Panc1 (cell line): ENCODE measurements at regions not wholly inside any gene's neighbourhood (a gene's known extent, or its start where the extent isn't known, plus 50 kb on each side); places are given as distances from the start of the nearest gene placed in this dataset.

Experiments
- ATAC-seq: fragments of 200-7000 bp; cut with Tn5 transposase; 2 replicates; pipeline ENCODE4 v1.9.1; 2020; ENCODE audit warnings: mild to moderate bottlenecking, moderate library complexity
- BruUV-seq: library from RNA; stranded (reverse); fragments of 400-500 nt; replicated peaks from 2 replicates; lab custom pipeline; 2021; lab: Mats Ljungman, UMichigan
- CTCF ChIA-PET: fragments of 300-600 bp; sonication (Branson Sonifier 250); formaldehyde crosslinking; loops from one replicate; lab custom pipeline; 2022; ENCODE audit warnings: antibody characterized with exemption; lab: Charles Lee
- POLR2A ChIA-PET: fragments of 300-600 bp; sonication (Branson Sonifier 250); formaldehyde crosslinking; loops from one replicate; lab custom pipeline; 2022; ENCODE audit warnings: antibody characterized with exemption; lab: Charles Lee
- DNase-seq: peaks from one replicate; pipeline ENCODE4 v3.0.0-alpha.2; 2010; ENCODE audit warnings: low read depth, low spot score
- H3K27ac ChIP-seq: 2 replicates; pipeline ENCODE4 v1.5.1; 2011; ENCODE audit warnings: mild to moderate bottlenecking, low read length, inconsistent platforms
- H3K27me3 ChIP-seq: fragments of 200-500 bp; sonication (Bioruptor generic); 2 replicates; pipeline ENCODE4 v1.6.0; 2014; ENCODE audit warnings: low read length, inconsistent platforms; ENCODE audit not compliant: control insufficient read depth, insufficient read depth
- H3K36me3 ChIP-seq: fragments of 200-500 bp; sonication (Bioruptor generic); 2 replicates; pipeline ENCODE4 v1.5.1; 2014; ENCODE audit warnings: inconsistent platforms, mild to moderate bottlenecking, low read length, moderate library complexity; ENCODE audit not compliant: control insufficient read depth, insufficient read depth
- H3K4me1 ChIP-seq: 2 replicates; pipeline ENCODE4 v1.5.1; 2011; ENCODE audit warnings: inconsistent platforms, mild to moderate bottlenecking, low read length, moderate library complexity; ENCODE audit not compliant: control insufficient read depth, insufficient read depth
- H3K4me3 ChIP-seq, 2 experiments: 2 replicates each; pipeline ENCODE4 v1.5.1; 2011 to 2012; ENCODE audit warnings: low read depth in 2 of 2, low read length in 2 of 2, mild to moderate bottlenecking in 2 of 2, inconsistent platforms in 1 of 2, moderate library complexity in 1 of 2
- H3K9me3 ChIP-seq: fragments of 200-500 bp; sonication (Bioruptor generic); 2 replicates; pipeline ENCODE4 v1.5.1; 2014; ENCODE audit warnings: low read depth, mild to moderate bottlenecking, inconsistent platforms, low read length, moderate library complexity; ENCODE audit not compliant: control insufficient read depth, insufficient read depth
- POLR2AphosphoS5 ChIP-seq: IDR thresholded peaks from 2 replicates; pipeline ENCODE4 v1.6.1; 2012; ENCODE audit warnings: mild to moderate bottlenecking, low read depth, low read length, moderate library complexity
- SIN3A ChIP-seq: IDR thresholded peaks from 2 replicates; pipeline ENCODE4 v1.6.1; 2012; ENCODE audit warnings: low read depth, mild to moderate bottlenecking, low read length, moderate library complexity, borderline replicate concordance; ENCODE audit not compliant: insufficient read depth
- TCF7L2 ChIP-seq: IDR thresholded peaks from 2 replicates; pipeline ENCODE4 v1.6.1; 2011; ENCODE audit warnings: mild to moderate bottlenecking, low read depth, low read length, inconsistent platforms
- in situ Hi-C: cut with HindIII; loops from 2 replicates; pipeline ENCODE4 v1.10.0; 2016; ENCODE audit warnings: low sequenced_read_pairs, low pct_unique_long_range_greater_than_20kb
- intact Hi-C: fragments of 100-400 bp; cut with micrococcal nuclease; formaldehyde crosslinking; loops from one replicate; pipeline ENCODE4 v1.10.0; 2022; ENCODE audit not compliant: unreplicated experiment
- TF ChIP-seq, protein P1 (sequence below), 2 experiments: IDR thresholded peaks; 2 replicates each; pipeline ENCODE4 v1.6.1; 2011 to 2012; ENCODE audit warnings: low read depth in 2 of 2, control low read depth in 1 of 2, low read length in 1 of 2, mild to moderate bottlenecking in 1 of 2, moderate library complexity in 1 of 2; ENCODE audit not compliant: insufficient read depth in 1 of 2
- TF ChIP-seq, protein P2 (sequence below): fragments of 450-650 bp; IDR thresholded peaks from 2 replicates; pipeline ENCODE4 v1.5.1; 2017; ENCODE audit warnings: mild to moderate bottlenecking

DNA sequence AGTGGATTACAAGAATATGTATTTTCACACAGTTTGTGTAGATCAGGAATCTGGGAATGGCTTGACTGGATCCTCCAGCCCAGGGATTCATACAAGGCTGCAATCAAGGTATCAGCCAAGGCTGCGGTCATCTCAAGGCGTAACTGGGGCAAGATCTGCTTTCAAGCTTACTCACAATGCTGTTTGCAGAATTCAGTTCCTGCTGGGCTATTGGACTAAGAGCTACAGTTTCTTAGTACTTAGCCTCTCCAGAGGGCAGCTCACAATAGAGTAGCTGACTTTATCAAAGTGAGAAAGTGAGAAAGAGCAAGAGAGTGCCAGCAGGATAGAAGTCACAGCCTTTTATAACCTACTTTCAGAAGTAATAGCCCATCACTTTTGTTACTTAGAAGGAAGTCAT is 211.0 kb downstream of the MAP2K6 start:
- DNase-seq, result no peak
- POLR2A ChIA-PET, result no interaction called here
- H3K36me3 ChIP-seq, result no peaks in the 10 kb centered on the region
- no peak overlapping the region for H3K27ac ChIP-seq
- BruUV-seq, result no TSS peak
- no peaks in the 10 kb centered on the region for H3K9me3 ChIP-seq
- TF ChIP-seq SIN3A, result no peak
- TF ChIP-seq, protein P1, sequence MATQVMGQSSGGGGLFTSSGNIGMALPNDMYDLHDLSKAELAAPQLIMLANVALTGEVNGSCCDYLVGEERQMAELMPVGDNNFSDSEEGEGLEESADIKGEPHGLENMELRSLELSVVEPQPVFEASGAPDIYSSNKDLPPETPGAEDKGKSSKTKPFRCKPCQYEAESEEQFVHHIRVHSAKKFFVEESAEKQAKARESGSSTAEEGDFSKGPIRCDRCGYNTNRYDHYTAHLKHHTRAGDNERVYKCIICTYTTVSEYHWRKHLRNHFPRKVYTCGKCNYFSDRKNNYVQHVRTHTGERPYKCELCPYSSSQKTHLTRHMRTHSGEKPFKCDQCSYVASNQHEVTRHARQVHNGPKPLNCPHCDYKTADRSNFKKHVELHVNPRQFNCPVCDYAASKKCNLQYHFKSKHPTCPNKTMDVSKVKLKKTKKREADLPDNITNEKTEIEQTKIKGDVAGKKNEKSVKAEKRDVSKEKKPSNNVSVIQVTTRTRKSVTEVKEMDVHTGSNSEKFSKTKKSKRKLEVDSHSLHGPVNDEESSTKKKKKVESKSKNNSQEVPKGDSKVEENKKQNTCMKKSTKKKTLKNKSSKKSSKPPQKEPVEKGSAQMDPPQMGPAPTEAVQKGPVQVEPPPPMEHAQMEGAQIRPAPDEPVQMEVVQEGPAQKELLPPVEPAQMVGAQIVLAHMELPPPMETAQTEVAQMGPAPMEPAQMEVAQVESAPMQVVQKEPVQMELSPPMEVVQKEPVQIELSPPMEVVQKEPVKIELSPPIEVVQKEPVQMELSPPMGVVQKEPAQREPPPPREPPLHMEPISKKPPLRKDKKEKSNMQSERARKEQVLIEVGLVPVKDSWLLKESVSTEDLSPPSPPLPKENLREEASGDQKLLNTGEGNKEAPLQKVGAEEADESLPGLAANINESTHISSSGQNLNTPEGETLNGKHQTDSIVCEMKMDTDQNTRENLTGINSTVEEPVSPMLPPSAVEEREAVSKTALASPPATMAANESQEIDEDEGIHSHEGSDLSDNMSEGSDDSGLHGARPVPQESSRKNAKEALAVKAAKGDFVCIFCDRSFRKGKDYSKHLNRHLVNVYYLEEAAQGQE (IDR thresholded peaks at IDR 0.05; ENCODE audit: insufficient read depth in 1 of 2, low read depth in 2 of 2, low read length in 1 of 2), result no peak
- TF ChIP-seq, protein P2, sequence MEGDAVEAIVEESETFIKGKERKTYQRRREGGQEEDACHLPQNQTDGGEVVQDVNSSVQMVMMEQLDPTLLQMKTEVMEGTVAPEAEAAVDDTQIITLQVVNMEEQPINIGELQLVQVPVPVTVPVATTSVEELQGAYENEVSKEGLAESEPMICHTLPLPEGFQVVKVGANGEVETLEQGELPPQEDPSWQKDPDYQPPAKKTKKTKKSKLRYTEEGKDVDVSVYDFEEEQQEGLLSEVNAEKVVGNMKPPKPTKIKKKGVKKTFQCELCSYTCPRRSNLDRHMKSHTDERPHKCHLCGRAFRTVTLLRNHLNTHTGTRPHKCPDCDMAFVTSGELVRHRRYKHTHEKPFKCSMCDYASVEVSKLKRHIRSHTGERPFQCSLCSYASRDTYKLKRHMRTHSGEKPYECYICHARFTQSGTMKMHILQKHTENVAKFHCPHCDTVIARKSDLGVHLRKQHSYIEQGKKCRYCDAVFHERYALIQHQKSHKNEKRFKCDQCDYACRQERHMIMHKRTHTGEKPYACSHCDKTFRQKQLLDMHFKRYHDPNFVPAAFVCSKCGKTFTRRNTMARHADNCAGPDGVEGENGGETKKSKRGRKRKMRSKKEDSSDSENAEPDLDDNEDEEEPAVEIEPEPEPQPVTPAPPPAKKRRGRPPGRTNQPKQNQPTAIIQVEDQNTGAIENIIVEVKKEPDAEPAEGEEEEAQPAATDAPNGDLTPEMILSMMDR, result no peak
- ATAC-seq, result no peak
- in situ Hi-C loops (no loop called here), intact Hi-C loops (no loop called here)
- no peaks in the 10 kb centered on the region for H3K4me1 ChIP-seq
- H3K27me3 ChIP-seq, result no peaks in the 10 kb centered on the region
- CTCF ChIA-PET, result no interaction called here
- H3K4me3 ChIP-seq, result no peak overlapping the region

DNA sequence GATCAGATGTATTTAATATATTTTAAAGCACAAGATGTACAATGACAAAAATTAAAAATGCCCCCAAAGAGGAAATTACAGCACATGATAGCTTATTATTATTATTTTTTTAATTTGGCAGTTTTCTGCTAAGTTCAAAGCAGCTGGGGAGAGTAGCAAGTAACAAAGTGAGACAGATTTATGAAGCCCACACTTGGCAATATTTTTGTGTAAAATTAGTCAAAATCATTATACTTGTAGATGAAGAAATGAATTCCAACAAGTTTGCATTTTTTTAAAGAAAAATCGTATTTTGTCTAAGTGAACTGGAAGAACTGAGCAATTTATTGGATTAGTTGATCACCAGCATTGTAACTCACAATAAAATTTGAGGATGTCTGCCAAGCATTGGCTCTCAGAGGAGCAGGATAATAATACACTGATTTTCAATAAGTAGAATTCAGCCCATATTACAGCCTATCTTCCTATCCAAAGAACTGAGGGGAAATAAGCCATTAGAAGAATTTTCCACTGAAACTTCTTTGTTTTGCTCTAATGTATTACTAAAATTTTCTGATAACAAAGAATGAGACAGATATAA is 215.6 kb downstream of the MAP2K6 start:
- Histone ChIP-seq H3K4me3 (no peak overlapping the region), H3K27ac (no peak overlapping the region), H3K36me3 (no peaks in the 10 kb centered on the region), H3K4me1 (no peaks in the 10 kb centered on the region), H3K9me3 (no peaks in the 10 kb centered on the region; the same call in 1 of the 2 replicates), H3K27me3 (no peaks in the 10 kb centered on the region)
- no peak for ATAC-seq
- in situ Hi-C loops (no loop called here), intact Hi-C loops (no loop called here)
- BruUV-seq, result no TSS peak
- ChIA-PET POLR2A (no interaction called here), CTCF (no interaction called here)
- TF ChIP-seq POLR2AphosphoS5, result no peak
- no peak for TF ChIP-seq TCF7L2
- TF ChIP-seq, protein P2, result no peak
- TF ChIP-seq, protein P1 (IDR thresholded peaks at IDR 0.05; ENCODE audit: insufficient read depth in 1 of 2, low read depth in 2 of 2, low read length in 1 of 2), result no peak
- DNase-seq, result no peak
